Trophoblast cell (in vitro differentiated cells and primary cell): ENCODE measurements at regions not wholly inside any gene's neighbourhood (a gene's known extent, or its start where the extent isn't known, plus 50 kb on each side); places are given as distances from the start of the nearest gene placed in this dataset.

Experiments used
- DNase-seq, 2 donors: peaks; one replicate each; pipeline ENCODE4 v3.0.0-alpha.2; 2016
- H2AFZ ChIP-seq: 2 replicates; pipeline ENCODE4 v1.6.1; 2013; ENCODE audit warnings: low read length, moderate library complexity, mild to moderate bottlenecking; ENCODE audit not compliant: insufficient read depth, poor library complexity
- H2AK5ac ChIP-seq: 2 replicates; pipeline ENCODE4 v1.6.1; 2013; ENCODE audit warnings: mild to moderate bottlenecking, low read length
- H2BK120ac ChIP-seq: 2 replicates; pipeline ENCODE4 v1.6.1; 2013; ENCODE audit warnings: low read length, mild to moderate bottlenecking, moderate library complexity; ENCODE audit not compliant: insufficient read depth, poor library complexity
- H2BK12ac ChIP-seq: 2 replicates; pipeline ENCODE4 v1.6.1; 2013; ENCODE audit warnings: mild to moderate bottlenecking, low read length, moderate library complexity
- H2BK5ac ChIP-seq: 2 replicates; pipeline ENCODE4 v1.6.1; 2013; ENCODE audit warnings: low read length, low read depth, moderate library complexity, mild to moderate bottlenecking; ENCODE audit not compliant: poor library complexity
- H3K14ac ChIP-seq: 2 replicates; pipeline ENCODE4 v1.6.1; 2013; ENCODE audit warnings: mild to moderate bottlenecking, low read length
- H3K18ac ChIP-seq: 2 replicates; pipeline ENCODE4 v1.6.1; 2013; ENCODE audit warnings: mild to moderate bottlenecking, low read length
- H3K23ac ChIP-seq: 2 replicates; pipeline ENCODE4 v1.6.1; 2013; ENCODE audit warnings: low read length
- H3K27ac ChIP-seq: 2 replicates; pipeline ENCODE4 v1.5.1; 2013; ENCODE audit warnings: low read depth, mild to moderate bottlenecking, inconsistent platforms, low read length, moderate library complexity
- H3K27me3 ChIP-seq: 2 replicates; pipeline ENCODE4 v1.6.1; 2013; ENCODE audit warnings: inconsistent platforms, mild to moderate bottlenecking, low read length, moderate library complexity; ENCODE audit not compliant: insufficient read depth
- H3K36me3 ChIP-seq, 2 experiments: 1 replicate in 1 of 2; 2 replicates in 1 of 2; pipeline ENCODE4 v1.6.1; 2013; ENCODE audit warnings: low read length in 2 of 2, mild to moderate bottlenecking in 2 of 2, moderate library complexity in 1 of 2; ENCODE audit not compliant: insufficient read depth in 2 of 2, control insufficient read depth in 1 of 2
- H3K4ac ChIP-seq: 2 replicates; pipeline ENCODE4 v1.6.1; 2013; ENCODE audit warnings: low read depth, mild to moderate bottlenecking, low read length, moderate library complexity
- H3K4me1 ChIP-seq, 2 experiments: 1 replicate in 1 of 2; 2 replicates in 1 of 2; pipeline ENCODE4 v1.6.1; 2013; ENCODE audit warnings: low read length in 2 of 2, mild to moderate bottlenecking in 2 of 2, moderate library complexity in 1 of 2; ENCODE audit not compliant: insufficient read depth in 2 of 2, control insufficient read depth in 1 of 2
- H3K4me2 ChIP-seq: 2 replicates; pipeline ENCODE4 v1.6.1; 2013; ENCODE audit warnings: inconsistent platforms, mild to moderate bottlenecking, low read length, moderate library complexity
- H3K4me3 ChIP-seq: 2 replicates; pipeline ENCODE4 v1.5.1; 2013; ENCODE audit warnings: mild to moderate bottlenecking, low read depth, low read length, inconsistent platforms
- H3K79me1 ChIP-seq: one replicate; pipeline ENCODE4 v1.6.1; 2013; ENCODE audit warnings: low read length
- H3K79me2 ChIP-seq: 2 replicates; pipeline ENCODE4 v1.6.1; 2013; ENCODE audit warnings: low read length, mild to moderate bottlenecking; ENCODE audit not compliant: control insufficient read depth, insufficient read depth, poor library complexity
- H3K9ac ChIP-seq: 2 replicates; pipeline ENCODE4 v1.6.1; 2013; ENCODE audit warnings: mild to moderate bottlenecking, low read length
- H3K9me3 ChIP-seq: 2 replicates; pipeline ENCODE4 v1.6.1; 2013; ENCODE audit warnings: low read depth, mild to moderate bottlenecking, control low read depth, inconsistent platforms, low read length; ENCODE audit not compliant: insufficient read depth
- H4K12ac ChIP-seq: 2 replicates; pipeline ENCODE4 v1.6.1; 2013; ENCODE audit warnings: low read depth, mild to moderate bottlenecking, low read length, moderate library complexity
- H4K8ac ChIP-seq: 2 replicates; pipeline ENCODE4 v1.6.1; 2013; ENCODE audit warnings: low read depth, mild to moderate bottlenecking, low read length, moderate library complexity
- H4K91ac ChIP-seq: one replicate; pipeline ENCODE4 v1.6.1; 2013; ENCODE audit warnings: low read depth, mild to moderate bottlenecking, low read length, moderate library complexity
- WGBS: extraction: QIAGEN DNeasy Blood & Tissue Kit; methylation state at CpG from one replicate; pipeline ENCODE4 v1.1.7; 2013; ENCODE audit warnings: missing lambda C conversion rate; ENCODE audit not compliant: insufficient read length, insufficient coverage; ENCODE audit errors: extremely low coverage; 5-methylcytosine and 5-hydroxymethylcytosine counted together

GRCh38 chr13:69094485-69094884 lies 1013.1 kb upstream of the ATXN8OS start:
- no peak overlapping the region for H3K27ac ChIP-seq

GRCh38 chr13:69092615-69093322 lies 1014.9 kb upstream of the ATXN8OS start:
- Histone ChIP-seq H4K8ac (no peak overlapping the region), H3K27ac (no peak overlapping the region), H3K4ac (no peak overlapping the region), H2AK5ac (no peak overlapping the region), H2BK120ac (no peak overlapping the region), H3K14ac (no peak overlapping the region), H2BK12ac (no peak overlapping the region), H3K27me3 (no peaks in the 10 kb centered on the region), H3K9ac (no peak overlapping the region), H3K36me3 (no peaks in the 10 kb centered on the region), H2BK5ac (no peak overlapping the region), H4K12ac (no peak overlapping the region), H4K91ac (no peak overlapping the region), H3K79me2 (no peaks in the 10 kb centered on the region), H3K4me2 (no peak overlapping the region), H3K4me1 (no peaks in the 10 kb centered on the region), H2AFZ (no peak overlapping the region), H3K18ac (no peak overlapping the region), H3K9me3 (no peaks in the 10 kb centered on the region), H3K23ac (no peak overlapping the region), H3K79me1 (no peaks in the 10 kb centered on the region), H3K4me3 (no peak overlapping the region)
- no CpG with 5 or more reads among the region's 6 CpGs for WGBS
- no peak for DNase-seq

More at GRCh38 chr13:69094485-69094884, 1013.1 kb upstream of the ATXN8OS start:
- Histone ChIP-seq H4K91ac (no peak overlapping the region), H3K4me1 (no peaks in the 10 kb centered on the region), H4K8ac (no peak overlapping the region), H3K36me3 (no peaks in the 10 kb centered on the region), H2BK120ac (no peak overlapping the region), H3K23ac (no peak overlapping the region), H2BK5ac (no peak overlapping the region), H3K4me2 (no peak overlapping the region), H3K4ac (no peak overlapping the region), H3K79me2 (no peaks in the 10 kb centered on the region), H2AK5ac (no peak overlapping the region), H3K14ac (no peak overlapping the region), H3K79me1 (no peaks in the 10 kb centered on the region), H3K18ac (no peak overlapping the region), H4K12ac (no peak overlapping the region), H3K27me3 (no peaks in the 10 kb centered on the region), H2BK12ac (no peak overlapping the region), H2AFZ (no peak overlapping the region), H3K9me3 (no peaks in the 10 kb centered on the region), H3K4me3 (no peak overlapping the region), H3K9ac (no peak overlapping the region)
- DNase-seq, result no peak
- no CpG with 5 or more reads among the region's 1 CpG for WGBS

- no peak overlapping the region for H2AK5ac ChIP-seq
- H3K9me3 ChIP-seq, result no peaks in the 10 kb centered on the region
- H3K14ac ChIP-seq, result no peak overlapping the region
- H4K91ac ChIP-seq, result no peak overlapping the region
- H2BK12ac ChIP-seq, result no peak overlapping the region
- H3K4me1 ChIP-seq, result no peaks in the 10 kb centered on the region
- H4K12ac ChIP-seq, result no peak overlapping the region
- WGBS, result no CpG with 5 or more reads among the region's 1 CpG
- no peak overlapping the region for H3K4me3 ChIP-seq
- no peak overlapping the region for H2AFZ ChIP-seq
- no peak overlapping the region for H3K27ac ChIP-seq
- H3K27me3 ChIP-seq, result no peaks in the 10 kb centered on the region
- H3K18ac ChIP-seq, result no peak overlapping the region
- H3K79me2 ChIP-seq, result no peaks in the 10 kb centered on the region
- H3K4me2 ChIP-seq, result no peak overlapping the region
- no peaks in the 10 kb centered on the region for H3K36me3 ChIP-seq
- no peak overlapping the region for H3K4ac ChIP-seq
- H3K79me1 ChIP-seq, result no peaks in the 10 kb centered on the region
- DNase-seq, result no peak
- no peak overlapping the region for H3K9ac ChIP-seq
- H3K23ac ChIP-seq, result no peak overlapping the region
- H2BK120ac ChIP-seq, result no peak overlapping the region
- no peak overlapping the region for H4K8ac ChIP-seq
- H2BK5ac ChIP-seq, result no peak overlapping the region
Observed at GRCh38 chr13:69077267-69077666, 1030.4 kb upstream of the ATXN8OS start.

- no peaks in the 10 kb centered on the region for H3K9me3 ChIP-seq
- H2AK5ac ChIP-seq, result no peak overlapping the region
- no peak overlapping the region for H4K8ac ChIP-seq
- H3K4me1 ChIP-seq, result no peaks in the 10 kb centered on the region
- H2AFZ ChIP-seq, result no peak overlapping the region
- no peak overlapping the region for H4K91ac ChIP-seq
- H3K36me3 ChIP-seq, result no peaks in the 10 kb centered on the region
- no peak for DNase-seq
- H3K4ac ChIP-seq, result no peak overlapping the region
- H3K79me1 ChIP-seq, result no peaks in the 10 kb centered on the region
- H3K23ac ChIP-seq, result no peak overlapping the region
- H3K18ac ChIP-seq, result no peak overlapping the region
- no peak overlapping the region for H3K14ac ChIP-seq
- H2BK120ac ChIP-seq, result no peak overlapping the region
- no peak overlapping the region for H3K27ac ChIP-seq
- H3K4me2 ChIP-seq, result no peak overlapping the region
- no peak overlapping the region for H4K12ac ChIP-seq
- WGBS, result no CpG with 5 or more reads among the region's 1 CpG
- H3K9ac ChIP-seq, result no peak overlapping the region
- no peak overlapping the region for H3K4me3 ChIP-seq
- no peak overlapping the region for H2BK12ac ChIP-seq
- no peaks in the 10 kb centered on the region for H3K79me2 ChIP-seq
- H3K27me3 ChIP-seq, result no peaks in the 10 kb centered on the region
- H2BK5ac ChIP-seq, result no peak overlapping the region
Observed at GRCh38 chr13:69069554-69070133, 1038.0 kb upstream of the ATXN8OS start.
